NT2/D1 (cell line): ENCODE measurements at regions not wholly inside any gene's neighbourhood (a gene's known extent, or its start where the extent isn't known, plus 50 kb on each side); places are given as distances from the start of the nearest gene placed in this dataset.
"Not testable (repeated sequence)": the region's sequence is repeated elsewhere in the genome, so short reads cannot be mapped to it uniquely, and the experiment has no call there.

Source experiments
- DNase-seq: peaks from one replicate; pipeline ENCODE4 v3.0.0-alpha.2; 2011; ENCODE audit warnings: low read depth, low spot score
- H3K27me3 ChIP-seq: 2 replicates; pipeline ENCODE4 v1.6.0; 2011; ENCODE audit warnings: mild to moderate bottlenecking; ENCODE audit not compliant: insufficient read length, insufficient read depth
- H3K36me3 ChIP-seq: 2 replicates; pipeline ENCODE4 v1.6.1; 2011; ENCODE audit warnings: mild to moderate bottlenecking, low read length, mixed read lengths; ENCODE audit not compliant: insufficient read depth, insufficient read length
- H3K4me1 ChIP-seq: 2 replicates; pipeline ENCODE4 v1.5.1; 2011; ENCODE audit not compliant: insufficient read depth, insufficient read length
- H3K4me3 ChIP-seq: 2 replicates; pipeline ENCODE4 v1.5.1; 2011; ENCODE audit warnings: low read depth; ENCODE audit not compliant: insufficient read length
- H3K9ac ChIP-seq: 2 replicates; pipeline ENCODE4 v1.6.0; 2011; ENCODE audit warnings: low read depth; ENCODE audit not compliant: insufficient read length
- H3K9me3 ChIP-seq: 2 replicates; pipeline ENCODE4 v1.5.1; 2011; ENCODE audit warnings: mild to moderate bottlenecking, low read length; ENCODE audit not compliant: insufficient read depth
- SUZ12 ChIP-seq: IDR thresholded peaks from 2 replicates; pipeline ENCODE4 v1.6.1; 2011; ENCODE audit not compliant: insufficient read length, insufficient read depth; ENCODE audit errors: extremely low read depth
- YY1 ChIP-seq: IDR thresholded peaks from 2 replicates; pipeline ENCODE4 v1.6.1; 2011; ENCODE audit not compliant: insufficient read length, insufficient read depth
- ZNF274 ChIP-seq: IDR thresholded peaks from 2 replicates; pipeline ENCODE4 v1.6.1; 2011; ENCODE audit warnings: mild to moderate bottlenecking, low read depth, low read length

- no peak for DNase-seq
- H3K4me1 ChIP-seq: no peaks in the 10 kb centered on the region
These were observed 287.4 kb downstream of the TECRL start for GRCh38 chr4:64121803-64122202.

GRCh38 chr4:64105903-64106302 lies 303.3 kb downstream of the TECRL start:
- H3K9me3 ChIP-seq: no peaks in the 10 kb centered on the region
- no peak for DNase-seq
- no peaks in the 10 kb centered on the region for H3K36me3 ChIP-seq
- H3K4me3 ChIP-seq: no peak overlapping the region
- H3K4me1 ChIP-seq: no peaks in the 10 kb centered on the region
- no peaks in the 10 kb centered on the region for H3K27me3 ChIP-seq
- no peak overlapping the region for H3K9ac ChIP-seq
- no peak for TF ChIP-seq ZNF274
- no peak for TF ChIP-seq YY1
- no peak for TF ChIP-seq SUZ12

More at GRCh38 chr4:64121803-64122202, 287.4 kb downstream of the TECRL start:
- Histone ChIP-seq H3K9ac (no peak overlapping the region), H3K4me3 (no peak overlapping the region), H3K27me3 (no peaks in the 10 kb centered on the region), H3K36me3 (no peaks in the 10 kb centered on the region), H3K9me3 (no peaks in the 10 kb centered on the region; the same call in 1 of the 2 replicates)
- no peak for TF ChIP-seq ZNF274

GRCh38 chr4:64095398-64095797 lies 313.9 kb downstream of the TECRL start:
- H3K36me3 ChIP-seq: no peaks in the 10 kb centered on the region

GRCh38 chr4:64079316-64079715 lies 329.9 kb downstream of the TECRL start:
- no peaks in the 10 kb centered on the region for H3K9me3 ChIP-seq
- H3K9ac ChIP-seq: no peak overlapping the region
- no peaks in the 10 kb centered on the region for H3K27me3 ChIP-seq
- H3K36me3 ChIP-seq: no peaks in the 10 kb centered on the region
- TF ChIP-seq YY1 (no peak), SUZ12 (no peak), ZNF274 (no peak)
- no peak overlapping the region for H3K4me3 ChIP-seq
- no peak for DNase-seq
- H3K4me1 ChIP-seq: no peaks in the 10 kb centered on the region

More at GRCh38 chr4:64095398-64095797, 313.9 kb downstream of the TECRL start:
- H3K9ac ChIP-seq: no peak overlapping the region
- no peak for TF ChIP-seq YY1
- no peak for TF ChIP-seq ZNF274
- no peak for TF ChIP-seq SUZ12
- no peaks in the 10 kb centered on the region for H3K27me3 ChIP-seq
- H3K9me3 ChIP-seq: no peaks in the 10 kb centered on the region
- no peaks in the 10 kb centered on the region for H3K4me1 ChIP-seq
- DNase-seq: no peak
- H3K4me3 ChIP-seq: no peak overlapping the region

- DNase-seq: no peak
- no peak overlapping the region for H3K9ac ChIP-seq
- H3K4me3 ChIP-seq: no peak overlapping the region
- TF ChIP-seq YY1 (no peak), SUZ12 (no peak), ZNF274 (no peak)
- no peaks in the 10 kb centered on the region for H3K27me3 ChIP-seq
- no peaks in the 10 kb centered on the region for H3K9me3 ChIP-seq
- no peaks in the 10 kb centered on the region for H3K4me1 ChIP-seq
- H3K36me3 ChIP-seq: no peaks in the 10 kb centered on the region
These were observed 341.2 kb downstream of the TECRL start for GRCh38 chr4:64068096-64068495.

GRCh38 chr4:64062991-64063390 lies 346.3 kb downstream of the TECRL start:
- Histone ChIP-seq H3K9ac (no peak overlapping the region), H3K4me1 (no peaks in the 10 kb centered on the region), H3K36me3 (no peaks in the 10 kb centered on the region), H3K27me3 (no peaks in the 10 kb centered on the region), H3K9me3 (no peaks in the 10 kb centered on the region), H3K4me3 (no peak overlapping the region)
- no peak for DNase-seq
- no peak for TF ChIP-seq SUZ12
- TF ChIP-seq YY1: no peak
- TF ChIP-seq ZNF274: no peak

- H3K9me3 ChIP-seq, H3K27me3 ChIP-seq, H3K9ac ChIP-seq: not testable (repeated sequence)
These were observed 372.2 kb downstream of the TECRL start for GRCh38 chr4:64037033-64037432.

GRCh38 chr4:64022560-64022959 lies 386.7 kb downstream of the TECRL start:
- Histone ChIP-seq H3K4me1 (no peaks in the 10 kb centered on the region), H3K36me3 (no peaks in the 10 kb centered on the region), H3K9me3 (no peaks in the 10 kb centered on the region), H3K4me3 (no peak overlapping the region), H3K9ac (no peak overlapping the region), H3K27me3 (no peaks in the 10 kb centered on the region)
- TF ChIP-seq ZNF274: no peak
- no peak for TF ChIP-seq SUZ12
- TF ChIP-seq YY1: no peak
- no peak for DNase-seq

More at GRCh38 chr4:64037033-64037432, 372.2 kb downstream of the TECRL start:
- not testable (repeated sequence) for H3K4me1 ChIP-seq, DNase-seq, H3K36me3 ChIP-seq, H3K4me3 ChIP-seq
